ENCODE measurements at regions not wholly inside any gene's neighbourhood (a gene's known extent, or its start where the extent isn't known, plus 50 kb on each side); places are given as distances from the start of the nearest gene placed in this dataset.

DNA sequence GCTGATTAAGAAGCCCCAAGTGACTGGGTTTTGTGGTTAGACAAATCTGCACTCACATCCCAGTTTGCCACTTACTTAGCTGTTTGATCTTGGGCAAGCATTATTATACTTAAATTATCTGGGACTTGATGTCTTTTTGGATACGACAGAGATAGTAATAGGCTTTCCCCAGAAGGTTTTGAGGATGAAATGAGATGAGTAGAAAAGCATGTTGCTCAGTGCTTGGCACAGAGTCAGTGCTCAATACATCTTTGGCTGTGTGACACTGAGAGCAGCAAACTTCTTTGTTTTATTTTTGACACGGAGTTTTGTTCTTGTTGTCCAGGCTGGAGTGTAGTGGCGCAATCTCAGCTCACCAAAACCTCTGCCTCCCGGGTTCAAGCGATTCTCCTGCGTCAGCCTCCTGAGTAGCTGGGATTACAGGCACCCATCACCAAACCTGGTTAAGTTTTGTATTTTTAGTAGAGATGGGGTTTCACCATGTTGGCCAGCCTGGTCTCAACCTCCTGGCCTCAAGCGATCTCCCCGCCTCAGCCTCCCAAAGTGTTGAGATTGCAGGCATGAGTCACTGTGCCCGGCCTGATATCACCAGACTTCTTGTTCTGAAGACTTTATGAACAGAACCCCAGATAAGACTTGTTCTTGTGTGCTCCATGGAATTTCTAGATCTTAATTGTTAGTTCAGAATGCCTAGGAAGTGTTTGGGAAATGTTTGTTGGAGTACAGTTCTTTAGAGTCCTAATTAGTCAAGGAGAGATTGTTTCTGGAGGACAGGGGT, 521.2 kb downstream of the SLC4A3 start:
- Histone ChIP-seq H2AFZ (ENCODE audit: low read length) (no peak overlapping the region), H3K4me3 (ENCODE audit: low read length, poor library complexity, severe bottlenecking) (no peak overlapping the region), H4K20me1 (ENCODE audit: insufficient read depth, low read length, poor library complexity, severe bottlenecking) (no peaks in the 10 kb centered on the region), H3K27me3 (ENCODE audit: insufficient read depth, low read length, poor library complexity, severe bottlenecking) (no peaks in the 10 kb centered on the region), H3K79me2 (ENCODE audit: insufficient read depth, low read length) (no peaks in the 10 kb centered on the region), H3K4me1 (ENCODE audit: insufficient read depth, low read length, poor library complexity, severe bottlenecking) (no peaks in the 10 kb centered on the region), H3K9me3 (ENCODE audit: insufficient read depth, low read depth, low read length) (peaks cover 2% of the 10 kb centered on the region; the same call in 1 of the 2 replicates), H3K9ac (ENCODE audit: low read depth, low read length, poor library complexity, severe bottlenecking) (no peak overlapping the region), H3K4me2 (ENCODE audit: low read depth, low read length, poor library complexity, severe bottlenecking) (no peak overlapping the region), H3K36me3 (ENCODE audit: insufficient read depth, low read length) (no peaks in the 10 kb centered on the region), H3F3A (ENCODE audit: low read depth) (no peaks in the 10 kb centered on the region), H3K9me2 (replicated peaks; ENCODE audit: low read depth, low read length) (no peaks in the 10 kb centered on the region)
- no peak for TF ChIP-seq EZH2phosphoT487 (IDR thresholded peaks at IDR 0.05; ENCODE audit: borderline replicate concordance)
- TF ChIP-seq CTCF (conservative IDR thresholded peaks at IDR 0.05; ENCODE audit: low read length): no peak

- no peaks in the 10 kb centered on the region for H3K4me1 ChIP-seq (ENCODE audit: insufficient read depth, low read length, poor library complexity, severe bottlenecking)
- no peak overlapping the region for H3K4me3 ChIP-seq (ENCODE audit: low read length, poor library complexity, severe bottlenecking)
- H3K36me3 ChIP-seq (ENCODE audit: insufficient read depth, low read length): no peaks in the 10 kb centered on the region
- H3K79me2 ChIP-seq (ENCODE audit: insufficient read depth, low read length): no peaks in the 10 kb centered on the region
- peaks cover 2% of the 10 kb centered on the region; the same call in 1 of the 2 replicates for H3K9me3 ChIP-seq (ENCODE audit: insufficient read depth, low read depth, low read length)
- no peaks in the 10 kb centered on the region for H3F3A ChIP-seq (ENCODE audit: low read depth)
- H3K9ac ChIP-seq (ENCODE audit: low read depth, low read length, poor library complexity, severe bottlenecking): no peak overlapping the region
- no peak for TF ChIP-seq CTCF (conservative IDR thresholded peaks at IDR 0.05; ENCODE audit: low read length)
- no peak for TF ChIP-seq EZH2phosphoT487 (IDR thresholded peaks at IDR 0.05; ENCODE audit: borderline replicate concordance)
- H3K4me2 ChIP-seq (ENCODE audit: low read depth, low read length, poor library complexity, severe bottlenecking): no peak overlapping the region
- no peaks in the 10 kb centered on the region for H3K9me2 ChIP-seq (replicated peaks; ENCODE audit: low read depth, low read length)
- H2AFZ ChIP-seq (ENCODE audit: low read length): no peak overlapping the region
- no peaks in the 10 kb centered on the region for H3K27me3 ChIP-seq (ENCODE audit: insufficient read depth, low read length, poor library complexity, severe bottlenecking)
- H4K20me1 ChIP-seq (ENCODE audit: insufficient read depth, low read length, poor library complexity, severe bottlenecking): no peaks in the 10 kb centered on the region
Observed at GRCh38 chr2:220151341-220151740, 523.9 kb downstream of the SLC4A3 start.

- H3K36me3 ChIP-seq (ENCODE audit: insufficient read depth, low read length): no peaks in the 10 kb centered on the region
- peaks cover 2% of the 10 kb centered on the region; the same call in 1 of the 2 replicates for H3K9me3 ChIP-seq (ENCODE audit: insufficient read depth, low read depth, low read length)
- H3K27me3 ChIP-seq (ENCODE audit: insufficient read depth, low read length, poor library complexity, severe bottlenecking): no peaks in the 10 kb centered on the region
- H3K9ac ChIP-seq (ENCODE audit: low read depth, low read length, poor library complexity, severe bottlenecking): no peak overlapping the region
- no peaks in the 10 kb centered on the region for H3F3A ChIP-seq (ENCODE audit: low read depth)
- H3K79me2 ChIP-seq (ENCODE audit: insufficient read depth, low read length): no peaks in the 10 kb centered on the region
- H3K9me2 ChIP-seq (replicated peaks; ENCODE audit: low read depth, low read length): no peaks in the 10 kb centered on the region
- H3K4me2 ChIP-seq (ENCODE audit: low read depth, low read length, poor library complexity, severe bottlenecking): no peak overlapping the region
- H4K20me1 ChIP-seq (ENCODE audit: insufficient read depth, low read length, poor library complexity, severe bottlenecking): no peaks in the 10 kb centered on the region
- no peak overlapping the region for H3K4me3 ChIP-seq (ENCODE audit: low read length, poor library complexity, severe bottlenecking)
- H3K4me1 ChIP-seq (ENCODE audit: insufficient read depth, low read length, poor library complexity, severe bottlenecking): no peaks in the 10 kb centered on the region
- no peak for TF ChIP-seq CTCF (conservative IDR thresholded peaks at IDR 0.05; ENCODE audit: low read length)
- TF ChIP-seq EZH2phosphoT487 (IDR thresholded peaks at IDR 0.05; ENCODE audit: borderline replicate concordance): no peak
- H2AFZ ChIP-seq (ENCODE audit: low read length): no peak overlapping the region
Observed at GRCh38 chr2:220152281-220152935, 525.0 kb downstream of the SLC4A3 start.

Measured in Loucy (cell line).